Suprapubic skin (tissue), 4 donors: ENCODE measurements at regions not wholly inside any gene's neighbourhood (a gene's known extent, or its start where the extent isn't known, plus 50 kb on each side); places are given as distances from the start of the nearest gene placed in this dataset.

Source experiments
- CTCF ChIP-seq, 2 donors: fragments of 200-600 bp in 1 of 2; fragments of 450-650 bp in 1 of 2; sonication (generic) in 1 of 2; IDR thresholded peaks; one replicate each; pipeline ENCODE4 v1.5.1; 2016 to 2019; ENCODE audit warnings: antibody characterized with exemption in 2 of 2, mild to moderate bottlenecking in 1 of 2, moderate library complexity in 1 of 2
- EP300 ChIP-seq: sonication (generic); formaldehyde crosslinking; IDR thresholded peaks from one replicate; pipeline ENCODE4 v1.6.1; 2017; ENCODE audit warnings: antibody characterized with exemption
- POLR2A ChIP-seq, 2 donors: fragments of 450-650 bp; IDR thresholded peaks; one replicate each; pipeline ENCODE4 v1.6.1; 2017; ENCODE audit warnings: antibody characterized with exemption in 2 of 2, mild to moderate bottlenecking in 2 of 2, moderate library complexity in 2 of 2
- POLR2AphosphoS5 ChIP-seq, 3 donors: sonication (generic); formaldehyde crosslinking; IDR thresholded peaks; one replicate each; pipeline ENCODE4 v1.6.1; 2017; ENCODE audit warnings: antibody characterized with exemption in 3 of 3

GRCh38 chr3:130823996-130824395, 69.9 kb upstream of the ATP2C1 start:
- TF ChIP-seq CTCF (IDR thresholded peaks at IDR 0.05) = no peak
- TF ChIP-seq POLR2A (IDR thresholded peaks at IDR 0.05) = no peak
- no peak for TF ChIP-seq EP300
- TF ChIP-seq POLR2AphosphoS5 (IDR thresholded peaks at IDR 0.05) = no peak
